ENCODE measurements at regions not wholly inside any gene's neighbourhood (a gene's known extent, or its start where the extent isn't known, plus 50 kb on each side); places are given as distances from the start of the nearest gene placed in this dataset.

DNA sequence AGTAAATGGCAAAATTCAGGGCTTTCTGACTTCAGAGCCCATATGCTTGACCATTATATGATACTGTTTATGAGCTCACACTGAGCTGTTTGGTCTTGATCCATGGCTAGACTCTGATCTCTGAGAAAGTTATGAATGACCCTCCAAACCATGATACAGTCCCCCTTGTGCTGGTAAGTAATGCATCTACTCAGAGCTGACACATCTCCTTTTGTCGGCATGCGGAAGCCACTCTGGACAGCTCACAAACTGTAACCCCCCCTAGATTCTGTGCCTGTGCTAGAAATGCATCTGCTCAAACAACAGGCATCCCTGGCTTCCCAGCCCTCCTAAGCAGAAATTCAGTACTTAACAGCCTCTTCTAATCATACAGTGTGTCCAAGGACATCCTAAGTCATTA lies 150.8 kb upstream of the RAG2 start:
- Mint-ChIP-seq H3K9me3 (ENCODE audit: unreplicated experiment) (no peaks in the 10 kb centered on the region), H3K27ac (ENCODE audit: unreplicated experiment) (no peak overlapping the region), H3K27me3 (ENCODE audit: unreplicated experiment) (peaks cover 37% of the 10 kb centered on the region), H3K36me3 (ENCODE audit: unreplicated experiment) (no peaks in the 10 kb centered on the region), H3K4me1 (ENCODE audit: unreplicated experiment) (no peaks in the 10 kb centered on the region), H3K4me3 (ENCODE audit: unreplicated experiment) (no peak overlapping the region)
- TF ChIP-seq, protein P1, sequence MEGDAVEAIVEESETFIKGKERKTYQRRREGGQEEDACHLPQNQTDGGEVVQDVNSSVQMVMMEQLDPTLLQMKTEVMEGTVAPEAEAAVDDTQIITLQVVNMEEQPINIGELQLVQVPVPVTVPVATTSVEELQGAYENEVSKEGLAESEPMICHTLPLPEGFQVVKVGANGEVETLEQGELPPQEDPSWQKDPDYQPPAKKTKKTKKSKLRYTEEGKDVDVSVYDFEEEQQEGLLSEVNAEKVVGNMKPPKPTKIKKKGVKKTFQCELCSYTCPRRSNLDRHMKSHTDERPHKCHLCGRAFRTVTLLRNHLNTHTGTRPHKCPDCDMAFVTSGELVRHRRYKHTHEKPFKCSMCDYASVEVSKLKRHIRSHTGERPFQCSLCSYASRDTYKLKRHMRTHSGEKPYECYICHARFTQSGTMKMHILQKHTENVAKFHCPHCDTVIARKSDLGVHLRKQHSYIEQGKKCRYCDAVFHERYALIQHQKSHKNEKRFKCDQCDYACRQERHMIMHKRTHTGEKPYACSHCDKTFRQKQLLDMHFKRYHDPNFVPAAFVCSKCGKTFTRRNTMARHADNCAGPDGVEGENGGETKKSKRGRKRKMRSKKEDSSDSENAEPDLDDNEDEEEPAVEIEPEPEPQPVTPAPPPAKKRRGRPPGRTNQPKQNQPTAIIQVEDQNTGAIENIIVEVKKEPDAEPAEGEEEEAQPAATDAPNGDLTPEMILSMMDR (IDR thresholded peaks at IDR 0.05): no peak
- no peak for DNase-seq (ENCODE audit: extremely low spot score, unreplicated experiment)

DNA sequence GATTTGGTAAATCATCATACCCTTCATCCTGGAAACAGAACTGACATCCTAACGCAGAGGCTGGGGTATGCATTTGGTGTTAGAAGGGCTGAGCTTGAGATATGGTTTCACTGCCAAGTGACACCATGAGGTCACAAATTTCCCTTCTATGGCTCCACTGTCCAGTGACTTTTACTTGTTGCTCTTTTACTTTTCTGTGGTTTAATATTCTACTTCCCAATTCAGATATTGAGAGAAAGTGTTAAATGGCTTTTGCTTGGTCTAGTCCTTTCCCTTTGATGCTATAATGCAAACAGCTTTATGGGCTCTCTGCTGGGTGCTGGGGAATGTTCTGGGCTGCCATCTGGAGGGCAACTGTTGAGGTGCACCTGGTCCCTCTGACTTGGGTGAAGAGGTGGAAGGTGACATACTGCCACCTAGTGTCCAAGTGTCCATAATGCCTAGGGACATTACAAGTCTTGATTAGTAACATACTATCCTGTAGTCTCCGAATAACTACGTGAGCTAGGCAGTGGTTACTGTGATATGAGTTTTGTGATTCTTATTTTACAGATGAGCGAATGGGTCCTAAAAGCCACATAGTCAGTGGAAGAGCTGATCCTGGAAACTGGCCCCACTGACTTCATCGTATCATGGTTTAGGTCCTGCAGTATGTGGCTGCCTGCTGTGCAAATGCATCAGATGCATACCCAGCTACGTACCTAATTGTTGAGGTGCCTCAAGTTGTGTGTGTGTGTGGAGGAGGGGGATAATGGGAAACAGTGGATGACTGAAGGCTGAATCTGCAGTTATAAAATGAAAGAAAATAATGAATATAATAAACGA lies 149.1 kb upstream of the RAG2 start:
- Mint-ChIP-seq H3K36me3 (ENCODE audit: unreplicated experiment) (no peaks in the 10 kb centered on the region), H3K4me1 (ENCODE audit: unreplicated experiment) (no peaks in the 10 kb centered on the region), H3K9me3 (ENCODE audit: unreplicated experiment) (no peaks in the 10 kb centered on the region), H3K4me3 (ENCODE audit: unreplicated experiment) (no peak overlapping the region), H3K27me3 (ENCODE audit: unreplicated experiment) (peaks cover 43% of the 10 kb centered on the region), H3K27ac (ENCODE audit: unreplicated experiment) (no peak overlapping the region)
- TF ChIP-seq, protein P1 (IDR thresholded peaks at IDR 0.05): peak; percentile 100
- DNase-seq (ENCODE audit: extremely low spot score, unreplicated experiment): peak; percentile 95

DNA sequence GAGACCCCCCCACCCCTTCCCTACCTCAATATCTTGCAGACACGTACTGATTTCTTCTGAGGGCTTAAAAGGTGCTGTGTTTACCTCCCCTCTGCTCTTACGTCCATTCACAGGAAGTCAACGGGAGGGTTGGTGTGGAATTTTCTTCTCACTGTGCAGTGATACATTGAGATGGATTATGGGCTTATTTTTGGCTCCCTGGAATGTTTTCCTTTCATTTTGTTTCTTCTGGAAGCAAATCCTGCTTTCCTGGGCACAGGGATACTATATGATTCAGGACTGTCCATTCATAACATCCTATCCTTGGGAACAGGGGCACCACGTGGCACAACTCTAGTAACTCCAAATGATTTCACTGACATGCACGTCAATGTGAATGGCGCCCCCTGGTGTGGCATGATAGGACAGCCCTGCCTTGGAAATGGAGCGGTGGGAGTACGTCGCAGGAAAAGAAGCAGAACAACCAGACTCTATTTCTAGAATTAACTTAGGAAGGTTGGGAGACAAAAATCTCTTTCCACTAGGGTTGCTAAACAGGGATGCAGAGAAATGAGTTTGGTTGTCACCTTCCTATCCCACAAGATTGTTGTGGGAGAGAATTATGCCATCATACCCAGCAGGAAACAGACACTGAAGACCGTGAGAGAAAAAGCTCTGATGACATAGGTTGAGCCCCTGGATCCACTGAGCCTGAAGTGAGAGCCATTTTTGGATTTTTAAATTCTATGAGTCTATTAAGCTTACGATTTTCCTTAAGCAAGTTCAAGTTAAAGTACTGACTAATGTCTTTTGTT lies 146.5 kb upstream of the RAG2 start:
- H3K4me3 Mint-ChIP-seq (ENCODE audit: unreplicated experiment): no peak overlapping the region
- no peaks in the 10 kb centered on the region for H3K36me3 Mint-ChIP-seq (ENCODE audit: unreplicated experiment)
- no peak for DNase-seq (ENCODE audit: extremely low spot score, unreplicated experiment)
- TF ChIP-seq, protein P1 (IDR thresholded peaks at IDR 0.05): peak; percentile 68
- no peaks in the 10 kb centered on the region for H3K4me1 Mint-ChIP-seq (ENCODE audit: unreplicated experiment)
- no peaks in the 10 kb centered on the region for H3K9me3 Mint-ChIP-seq (ENCODE audit: unreplicated experiment)
- peaks cover 46% of the 10 kb centered on the region for H3K27me3 Mint-ChIP-seq (ENCODE audit: unreplicated experiment)
- no peak overlapping the region for H3K27ac Mint-ChIP-seq (ENCODE audit: unreplicated experiment)

DNA sequence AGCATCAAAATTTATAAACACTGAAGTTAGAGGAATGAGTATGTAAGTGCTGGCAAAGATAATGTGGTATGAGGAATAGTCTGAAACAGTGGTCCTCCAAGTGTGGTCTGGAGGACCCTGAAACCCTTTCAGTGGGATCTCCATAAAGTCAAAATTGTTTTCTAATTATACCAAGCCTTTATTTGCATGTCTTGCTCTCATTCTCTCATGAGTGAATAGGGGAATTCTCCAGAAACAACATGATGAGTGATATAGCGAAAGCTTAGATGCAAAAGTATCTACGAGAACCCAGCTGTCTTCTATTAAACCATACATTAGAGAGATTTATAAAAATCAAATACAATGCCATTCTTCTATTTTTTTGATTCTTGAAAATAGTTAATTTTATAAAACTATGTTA lies 145.0 kb upstream of the RAG2 start:
- Mint-ChIP-seq H3K36me3 (ENCODE audit: unreplicated experiment) (no peaks in the 10 kb centered on the region), H3K9me3 (ENCODE audit: unreplicated experiment) (no peaks in the 10 kb centered on the region), H3K4me3 (ENCODE audit: unreplicated experiment) (no peak overlapping the region), H3K27ac (ENCODE audit: unreplicated experiment) (no peak overlapping the region), H3K4me1 (ENCODE audit: unreplicated experiment) (no peaks in the 10 kb centered on the region), H3K27me3 (ENCODE audit: unreplicated experiment) (peaks cover 44% of the 10 kb centered on the region)
- no peak for DNase-seq (ENCODE audit: extremely low spot score, unreplicated experiment)
- TF ChIP-seq, protein P1 (IDR thresholded peaks at IDR 0.05): no peak

DNA sequence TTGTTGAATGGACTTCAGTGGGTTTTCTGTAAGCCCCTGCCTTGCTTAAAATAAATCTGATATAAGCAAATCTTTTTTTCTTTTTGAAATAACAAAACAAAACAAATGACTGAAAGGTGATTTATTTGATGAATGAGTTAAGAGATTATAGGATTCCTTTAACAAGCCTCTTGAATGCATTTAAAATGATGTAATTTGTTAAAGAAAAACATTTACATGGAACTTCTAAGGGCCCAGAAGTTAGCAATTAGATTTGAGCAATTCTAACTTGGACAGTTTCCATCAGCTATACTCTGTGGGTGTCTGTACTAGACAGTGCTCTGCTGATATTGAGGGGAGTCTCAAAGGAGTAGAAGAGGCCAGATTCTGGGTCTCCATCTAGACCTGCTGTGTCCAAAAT lies 143.5 kb upstream of the RAG2 start:
- TF ChIP-seq, protein P1 (IDR thresholded peaks at IDR 0.05): no peak
- no peak for DNase-seq (ENCODE audit: extremely low spot score, unreplicated experiment)
- no peak overlapping the region for H3K27ac Mint-ChIP-seq (ENCODE audit: unreplicated experiment)
- no peaks in the 10 kb centered on the region for H3K36me3 Mint-ChIP-seq (ENCODE audit: unreplicated experiment)
- no peaks in the 10 kb centered on the region for H3K9me3 Mint-ChIP-seq (ENCODE audit: unreplicated experiment)
- H3K27me3 Mint-ChIP-seq (ENCODE audit: unreplicated experiment): peaks cover 43% of the 10 kb centered on the region
- H3K4me3 Mint-ChIP-seq (ENCODE audit: unreplicated experiment): no peak overlapping the region
- no peaks in the 10 kb centered on the region for H3K4me1 Mint-ChIP-seq (ENCODE audit: unreplicated experiment)

All from osteocyte (in vitro differentiated cells).